Occipital lobe (tissue), 1 donor: ENCODE measurements at regions not wholly inside any gene's neighbourhood (a gene's known extent, or its start where the extent isn't known, plus 50 kb on each side); places are given as distances from the start of the nearest gene placed in this dataset.
A peak's percentile ranks its signal among the peaks of the same experiment; 100 is the strongest.

Experiments used
- DNase-seq: peaks from one replicate; lab custom pipeline; 2025; lab: John Stamatoyannopoulos, UW

- DNase-seq = no peak
Measured at GRCh38 chr3:72307438-72308115, 522.6 kb upstream of the PROK2 start.

GRCh38 chr3:72306800-72307341, 521.9 kb upstream of the PROK2 start:
- no peak for DNase-seq

- no peak for DNase-seq
Measured at GRCh38 chr3:72303926-72304325, 519.0 kb upstream of the PROK2 start.

GRCh38 chr3:72301779-72302178, 516.8 kb upstream of the PROK2 start:
- no peak for DNase-seq

GRCh38 chr3:72300621-72301020, 515.7 kb upstream of the PROK2 start:
- no peak for DNase-seq

GRCh38 chr3:72299823-72300222, 514.9 kb upstream of the PROK2 start:
- DNase-seq = no peak

- no peak for DNase-seq
Measured at GRCh38 chr3:72299321-72299802, 514.4 kb upstream of the PROK2 start.

GRCh38 chr3:72298201-72299152, 513.5 kb upstream of the PROK2 start:
- no peak for DNase-seq

- DNase-seq = no peak
Measured at GRCh38 chr3:72297481-72297880, 512.5 kb upstream of the PROK2 start.

GRCh38 chr3:72296477-72297111, 511.6 kb upstream of the PROK2 start:
- DNase-seq = no peak

GRCh38 chr3:72295962-72296450, 511.1 kb upstream of the PROK2 start:
- DNase-seq = no peak

GRCh38 chr3:72295276-72295961, 510.5 kb upstream of the PROK2 start:
- DNase-seq = no peak

GRCh38 chr3:72290859-72291638, 506.1 kb upstream of the PROK2 start:
- no peak for DNase-seq

GRCh38 chr3:72289692-72290071, 504.7 kb upstream of the PROK2 start:
- no peak for DNase-seq

GRCh38 chr3:72288955-72289691, 504.2 kb upstream of the PROK2 start:
- DNase-seq = peak; percentile 75

GRCh38 chr3:72287956-72288355, 503.0 kb upstream of the PROK2 start:
- DNase-seq = no peak

- DNase-seq = no peak
Measured at GRCh38 chr3:72285502-72285901, 500.6 kb upstream of the PROK2 start.

- no peak for DNase-seq
Measured at GRCh38 chr3:72284471-72284870, 499.5 kb upstream of the PROK2 start.

- DNase-seq = no peak
Measured at GRCh38 chr3:72282918-72283317, 498.0 kb upstream of the PROK2 start.

GRCh38 chr3:72281551-72281950, 496.6 kb upstream of the PROK2 start:
- no peak for DNase-seq
